ENCODE measurements at regions not wholly inside any gene's neighbourhood (a gene's known extent, or its start where the extent isn't known, plus 50 kb on each side); places are given as distances from the start of the nearest gene placed in this dataset.
A peak's percentile ranks its signal among the peaks of the same experiment; 100 is the strongest.

- H3K27ac ChIP-seq (ENCODE audit: low read length), result no peak overlapping the region
- no peaks in the 10 kb centered on the region for H3F3A ChIP-seq (ENCODE audit: insufficient read depth, low read length)
- peak overlapping the region; percentile 99 for H3K4me2 ChIP-seq (ENCODE audit: low read depth, low read length)
- no peaks in the 10 kb centered on the region for H3K9me3 ChIP-seq (replicated peaks; ENCODE audit: insufficient read depth, low read length)
- no peaks in the 10 kb centered on the region for H4K20me1 ChIP-seq (ENCODE audit: insufficient read depth, low read length)
- H3K79me2 ChIP-seq (ENCODE audit: low read length), result no peaks in the 10 kb centered on the region
- H3K9me2 ChIP-seq (replicated peaks; ENCODE audit: insufficient read depth, low read length), result no peaks in the 10 kb centered on the region
- H3K4me3 ChIP-seq (ENCODE audit: low read length), result peak overlapping the region; percentile 97
- H3K4me1 ChIP-seq (ENCODE audit: low read length), result peaks cover 9% of the 10 kb centered on the region
- H2AFZ ChIP-seq (ENCODE audit: low read length), result no peak overlapping the region; the same call in 1 of the 2 replicates
- DNase-seq, result peak; percentile 28
- TF ChIP-seq CTCF (IDR thresholded peaks at IDR 0.05; ENCODE audit: low read length) (no peak), EZH2phosphoT487 (IDR thresholded peaks at IDR 0.05; ENCODE audit: low read length) (no peak), EZH2 (optimal IDR thresholded peaks at IDR 0.05; ENCODE audit: low read depth, low read length) (no peak)
- no peak overlapping the region for H3K9ac ChIP-seq (ENCODE audit: low read length)
- peaks cover 6% of the 10 kb centered on the region for H3K27me3 ChIP-seq (replicated peaks; ENCODE audit: insufficient read depth, low read length)
- H3K36me3 ChIP-seq (replicated peaks; ENCODE audit: insufficient read depth, low read length), result no peaks in the 10 kb centered on the region
Measured at GRCh38 chr15:62392376-62392775, 227.3 kb upstream of the C2CD4B start.

GRCh38 chr15:62393196-62393595 is 228.1 kb upstream of the C2CD4B start:
- H3K4me2 ChIP-seq (ENCODE audit: low read depth, low read length), result no peak overlapping the region
- DNase-seq, result no peak
- H4K20me1 ChIP-seq (ENCODE audit: insufficient read depth, low read length), result no peaks in the 10 kb centered on the region
- peaks cover 9% of the 10 kb centered on the region for H3K4me1 ChIP-seq (ENCODE audit: low read length)
- TF ChIP-seq EZH2phosphoT487 (IDR thresholded peaks at IDR 0.05; ENCODE audit: low read length), result no peak
- no peak for TF ChIP-seq CTCF (IDR thresholded peaks at IDR 0.05; ENCODE audit: low read length)
- no peak for TF ChIP-seq EZH2 (optimal IDR thresholded peaks at IDR 0.05; ENCODE audit: low read depth, low read length)
- no peaks in the 10 kb centered on the region for H3K36me3 ChIP-seq (replicated peaks; ENCODE audit: insufficient read depth, low read length)
- H2AFZ ChIP-seq (ENCODE audit: low read length), result no peak overlapping the region
- H3K9me2 ChIP-seq (replicated peaks; ENCODE audit: insufficient read depth, low read length), result no peaks in the 10 kb centered on the region
- no peaks in the 10 kb centered on the region for H3F3A ChIP-seq (ENCODE audit: insufficient read depth, low read length)
- no peaks in the 10 kb centered on the region for H3K9me3 ChIP-seq (replicated peaks; ENCODE audit: insufficient read depth, low read length)
- H3K79me2 ChIP-seq (ENCODE audit: low read length), result no peaks in the 10 kb centered on the region
- no peak overlapping the region for H3K9ac ChIP-seq (ENCODE audit: low read length)
- H3K4me3 ChIP-seq (ENCODE audit: low read length), result no peak overlapping the region
- peaks cover 6% of the 10 kb centered on the region for H3K27me3 ChIP-seq (replicated peaks; ENCODE audit: insufficient read depth, low read length)
- no peak overlapping the region for H3K27ac ChIP-seq (ENCODE audit: low read length)

- no peak for DNase-seq
- Histone ChIP-seq H3K27ac (ENCODE audit: low read length) (no peak overlapping the region), H4K20me1 (ENCODE audit: insufficient read depth, low read length) (no peaks in the 10 kb centered on the region), H3K4me3 (ENCODE audit: low read length) (no peak overlapping the region), H3K9me2 (replicated peaks; ENCODE audit: insufficient read depth, low read length) (no peaks in the 10 kb centered on the region), H3K4me1 (ENCODE audit: low read length) (peaks cover 9% of the 10 kb centered on the region), H3K4me2 (ENCODE audit: low read depth, low read length) (no peak overlapping the region), H3K36me3 (replicated peaks; ENCODE audit: insufficient read depth, low read length) (no peaks in the 10 kb centered on the region), H3K27me3 (replicated peaks; ENCODE audit: insufficient read depth, low read length) (peaks cover 6% of the 10 kb centered on the region), H2AFZ (ENCODE audit: low read length) (no peak overlapping the region), H3K9me3 (replicated peaks; ENCODE audit: insufficient read depth, low read length) (no peaks in the 10 kb centered on the region), H3F3A (ENCODE audit: insufficient read depth, low read length) (no peaks in the 10 kb centered on the region), H3K9ac (ENCODE audit: low read length) (no peak overlapping the region), H3K79me2 (ENCODE audit: low read length) (no peaks in the 10 kb centered on the region)
- TF ChIP-seq EZH2phosphoT487 (IDR thresholded peaks at IDR 0.05; ENCODE audit: low read length) (no peak), EZH2 (optimal IDR thresholded peaks at IDR 0.05; ENCODE audit: low read depth, low read length) (no peak), CTCF (IDR thresholded peaks at IDR 0.05; ENCODE audit: low read length) (no peak)
Measured at GRCh38 chr15:62394079-62394478, 229.0 kb upstream of the C2CD4B start.

Data from MM.1S (cell line).